Vagina (tissue), 2 donors: ENCODE measurements at regions not wholly inside any gene's neighbourhood (a gene's known extent, or its start where the extent isn't known, plus 50 kb on each side); places are given as distances from the start of the nearest gene placed in this dataset.

Experiments
- CTCF ChIP-seq, 3 experiments: fragments of 450-650 bp in 2 of 3; fragments of 200-600 bp in 1 of 3; sonication (generic) in 1 of 3; IDR thresholded peaks; one replicate each; pipeline ENCODE4 v1.5.1; 2017 to 2019; ENCODE audit warnings: antibody characterized with exemption in 3 of 3, mild to moderate bottlenecking in 2 of 3, moderate library complexity in 2 of 3
- POLR2AphosphoS5 ChIP-seq, 2 donors: sonication (generic); formaldehyde crosslinking; IDR thresholded peaks; one replicate each; pipeline ENCODE4 v1.9.0; 2017; ENCODE audit warnings: antibody characterized with exemption in 2 of 2, mild to moderate bottlenecking in 2 of 2, low read depth in 1 of 2; ENCODE audit not compliant: insufficient read depth in 1 of 2

- TF ChIP-seq CTCF (IDR thresholded peaks at IDR 0.05) (no peak), POLR2AphosphoS5 (IDR thresholded peaks at IDR 0.05; ENCODE audit: insufficient read depth in 1 of 2, low read depth in 1 of 2) (no peak)
Measured at GRCh38 chr2:9762941-9763340, 80.3 kb upstream of the TAF1B start.
